ENCODE measurements at regions not wholly inside any gene's neighbourhood (a gene's known extent, or its start where the extent isn't known, plus 50 kb on each side); places are given as distances from the start of the nearest gene placed in this dataset.

- TF ChIP-seq CTCF (IDR thresholded peaks at IDR 0.05; ENCODE audit: poor library complexity) (no peak), EZH2phosphoT487 (IDR thresholded peaks at IDR 0.05; ENCODE audit: low read depth, severe bottlenecking, unreplicated experiment) (no peak), EZH2 (IDR thresholded peaks at IDR 0.05; ENCODE audit: borderline replicate concordance) (no peak)
Observed at GRCh38 chr5:105947461-105947860, 1723.3 kb downstream of the EFNA5 start.
